Tibial nerve (tissue), 4 donors: ENCODE measurements at regions not wholly inside any gene's neighbourhood (a gene's known extent, or its start where the extent isn't known, plus 50 kb on each side); places are given as distances from the start of the nearest gene placed in this dataset.
"Not testable (repeated sequence)": the region's sequence is repeated elsewhere in the genome, so short reads cannot be mapped to it uniquely, and the experiment has no call there.

ENCODE experiments used
- DNase-seq, 2 donors: peaks; one replicate each; pipeline ENCODE4 v3.0.0-alpha.2; 2019; ENCODE audit warnings: low spot score in 2 of 2
- H3K27ac ChIP-seq, 4 donors: fragments of 200-600 bp; sonication (generic) in 3 of 4; one replicate each; pipeline ENCODE4 v1.5.1; 2017 to 2019; ENCODE audit warnings: mild to moderate bottlenecking in 1 of 4
- H3K27me3 ChIP-seq, 2 donors: fragments of 200-600 bp; sonication (generic) in 1 of 2; one replicate each; pipeline versions ENCODE4 v1.5.1 to v1.6.0; 2017 to 2019
- H3K36me3 ChIP-seq, 3 donors: fragments of 200-600 bp; sonication (generic); one replicate each; pipeline ENCODE4 v1.5.1; 2018 to 2019
- H3K4me1 ChIP-seq, 4 donors: fragments of 200-600 bp; sonication (generic) in 3 of 4; one replicate each; pipeline ENCODE4 v1.5.1; 2017 to 2019
- H3K4me3 ChIP-seq, 4 donors: fragments of 200-600 bp; sonication (generic) in 3 of 4; one replicate each; pipeline ENCODE4 v1.5.1; 2017 to 2019; ENCODE audit warnings: mild to moderate bottlenecking in 1 of 4, moderate library complexity in 1 of 4
- H3K9me3 ChIP-seq, 4 donors: fragments of 200-600 bp; sonication (generic) in 3 of 4; one replicate each; pipeline ENCODE4 v1.5.1; 2017 to 2019
- EP300 ChIP-seq, 2 donors: sonication (generic); formaldehyde crosslinking; IDR thresholded peaks; one replicate each; pipeline ENCODE4 v1.6.1; 2017; ENCODE audit warnings: antibody characterized with exemption in 2 of 2, mild to moderate bottlenecking in 1 of 2
- POLR2A ChIP-seq, 2 donors: fragments of 450-650 bp; IDR thresholded peaks; one replicate each; pipeline ENCODE4 v1.6.1; 2017; ENCODE audit warnings: antibody characterized with exemption in 2 of 2, mild to moderate bottlenecking in 2 of 2, moderate library complexity in 2 of 2
- WGBS, 2 donors: methylation state at CpG; one replicate each; pipeline ENCODE4 v1.1.5; 2018; 5-methylcytosine and 5-hydroxymethylcytosine counted together
- TF ChIP-seq, protein P1 (sequence below), 5 experiments: fragments of 200-600 bp in 3 of 5; fragments of 450-650 bp in 2 of 5; sonication (generic) in 3 of 5; IDR thresholded peaks; one replicate each; pipeline ENCODE4 v1.5.1; 2016 to 2019; ENCODE audit warnings: antibody characterized with exemption in 5 of 5, mild to moderate bottlenecking in 3 of 5, moderate library complexity in 2 of 5

DNA sequence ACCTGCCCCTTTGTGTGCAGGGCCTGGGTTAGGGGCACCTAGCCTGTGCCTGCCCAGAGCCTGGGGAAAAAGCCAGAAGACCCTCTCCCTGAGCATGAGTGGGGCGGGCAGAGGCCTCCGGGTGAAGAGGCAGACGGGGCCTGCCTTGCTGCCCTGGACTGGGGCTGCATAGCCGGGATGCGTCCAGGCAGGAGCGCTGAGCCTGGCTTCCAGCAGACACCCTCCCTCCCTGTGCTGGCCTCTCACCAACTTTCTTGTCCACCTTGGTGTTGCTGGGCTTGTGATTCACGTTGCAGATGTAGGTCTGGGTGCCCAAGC is 216.1 kb downstream of the TMEM121 start:
- H3K4me3 ChIP-seq: no peak overlapping the region
- H3K4me1 ChIP-seq: no peaks in the 10 kb centered on the region
- no peak overlapping the region for H3K27ac ChIP-seq
- no peaks in the 10 kb centered on the region for H3K36me3 ChIP-seq
- 88 to 92% methylated on average over 2 to 7 of the region's 7 CpGs for WGBS, 2 donors
- TF ChIP-seq POLR2A (IDR thresholded peaks at IDR 0.05) (no peak), EP300 (IDR thresholded peaks at IDR 0.05) (no peak)
- TF ChIP-seq, protein P1, sequence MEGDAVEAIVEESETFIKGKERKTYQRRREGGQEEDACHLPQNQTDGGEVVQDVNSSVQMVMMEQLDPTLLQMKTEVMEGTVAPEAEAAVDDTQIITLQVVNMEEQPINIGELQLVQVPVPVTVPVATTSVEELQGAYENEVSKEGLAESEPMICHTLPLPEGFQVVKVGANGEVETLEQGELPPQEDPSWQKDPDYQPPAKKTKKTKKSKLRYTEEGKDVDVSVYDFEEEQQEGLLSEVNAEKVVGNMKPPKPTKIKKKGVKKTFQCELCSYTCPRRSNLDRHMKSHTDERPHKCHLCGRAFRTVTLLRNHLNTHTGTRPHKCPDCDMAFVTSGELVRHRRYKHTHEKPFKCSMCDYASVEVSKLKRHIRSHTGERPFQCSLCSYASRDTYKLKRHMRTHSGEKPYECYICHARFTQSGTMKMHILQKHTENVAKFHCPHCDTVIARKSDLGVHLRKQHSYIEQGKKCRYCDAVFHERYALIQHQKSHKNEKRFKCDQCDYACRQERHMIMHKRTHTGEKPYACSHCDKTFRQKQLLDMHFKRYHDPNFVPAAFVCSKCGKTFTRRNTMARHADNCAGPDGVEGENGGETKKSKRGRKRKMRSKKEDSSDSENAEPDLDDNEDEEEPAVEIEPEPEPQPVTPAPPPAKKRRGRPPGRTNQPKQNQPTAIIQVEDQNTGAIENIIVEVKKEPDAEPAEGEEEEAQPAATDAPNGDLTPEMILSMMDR (IDR thresholded peaks at IDR 0.05): no peak
- H3K27me3 ChIP-seq: no peaks in the 10 kb centered on the region
- DNase-seq: no peak
- H3K9me3 ChIP-seq: peaks cover 0 to 6% (median 0%) of the 10 kb centered on the region in 4 donors

DNA sequence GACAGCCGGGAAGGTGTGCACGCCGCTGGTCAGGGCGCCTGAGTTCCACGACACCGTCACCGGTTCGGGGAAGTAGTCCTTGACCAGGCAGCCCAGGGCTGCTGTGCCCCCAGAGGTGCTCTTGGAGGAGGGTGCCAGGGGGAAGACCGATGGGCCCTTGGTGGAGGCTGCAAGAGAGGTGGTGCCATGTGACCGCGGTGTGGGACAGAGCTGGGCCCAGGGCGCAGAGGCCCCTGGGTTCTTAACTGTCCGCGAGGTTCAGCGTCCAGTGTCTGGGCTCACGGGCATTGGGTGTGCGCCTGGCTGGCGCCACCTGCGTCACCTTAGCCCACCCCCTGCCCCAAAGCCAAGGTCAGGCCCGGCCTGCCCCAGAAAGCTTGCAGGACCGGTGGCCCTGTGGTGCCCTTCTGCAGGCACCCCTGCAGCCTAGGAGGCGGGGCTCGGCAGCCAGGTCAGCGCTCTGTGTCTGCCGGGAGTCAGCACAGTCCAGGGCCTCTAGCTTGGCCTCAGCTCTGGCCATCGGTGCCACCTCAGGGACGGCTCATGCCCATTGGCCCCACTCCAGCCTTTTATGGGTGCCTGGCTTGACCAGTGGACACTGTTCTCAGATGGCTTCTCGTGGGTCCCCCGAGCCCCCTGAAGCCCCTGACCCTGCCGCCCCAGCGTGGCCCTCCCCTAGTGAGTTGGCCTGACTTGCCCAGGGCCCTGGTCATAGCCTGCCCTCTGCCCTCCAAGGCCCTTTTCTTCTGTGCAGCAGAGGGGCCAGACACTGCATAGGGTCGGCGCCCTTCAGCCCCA is 216.7 kb downstream of the TMEM121 start:
- not testable (repeated sequence) for DNase-seq, H3K4me3 ChIP-seq, H3K36me3 ChIP-seq, H3K27me3 ChIP-seq, H3K27ac ChIP-seq, H3K9me3 ChIP-seq, H3K4me1 ChIP-seq
- 74 to 78% methylated on average over 11 to 21 of the region's 33 CpGs for WGBS, 2 donors

DNA sequence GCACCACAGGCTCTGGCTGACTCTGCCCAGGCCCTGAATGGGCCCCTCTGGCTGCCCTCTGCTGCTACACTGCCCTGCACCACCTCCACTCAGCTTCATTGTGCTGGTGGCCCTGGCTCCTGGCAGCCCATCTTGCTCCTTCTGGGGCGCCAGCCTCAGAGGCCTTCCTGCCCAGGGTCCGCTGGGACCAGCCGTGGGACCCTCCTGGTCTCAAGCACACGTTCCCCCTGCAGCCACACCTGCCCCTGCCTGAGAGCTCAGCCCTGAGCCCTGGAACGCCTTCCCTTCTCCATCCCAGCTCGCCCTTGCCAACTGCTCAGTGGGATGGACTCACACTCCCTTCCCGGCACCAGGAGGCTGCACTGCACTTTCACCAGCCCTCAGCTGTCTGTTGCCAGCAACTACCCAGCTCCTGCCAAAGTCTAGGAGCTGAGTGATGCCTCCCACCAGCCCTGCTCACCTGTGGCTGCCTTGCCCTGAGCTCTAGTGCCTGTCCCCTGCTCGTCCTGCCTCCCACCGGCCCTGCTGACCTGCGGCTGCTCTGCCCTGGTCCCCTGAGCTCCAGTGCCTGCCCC is 217.9 kb downstream of the TMEM121 start:
- H3K4me1 ChIP-seq, H3K9me3 ChIP-seq, H3K36me3 ChIP-seq, DNase-seq, H3K27me3 ChIP-seq, H3K27ac ChIP-seq, H3K4me3 ChIP-seq: not testable (repeated sequence)
- WGBS, 2 donors: 51 to 54% methylated on average over 8 to 10 of the region's 10 CpGs

DNA sequence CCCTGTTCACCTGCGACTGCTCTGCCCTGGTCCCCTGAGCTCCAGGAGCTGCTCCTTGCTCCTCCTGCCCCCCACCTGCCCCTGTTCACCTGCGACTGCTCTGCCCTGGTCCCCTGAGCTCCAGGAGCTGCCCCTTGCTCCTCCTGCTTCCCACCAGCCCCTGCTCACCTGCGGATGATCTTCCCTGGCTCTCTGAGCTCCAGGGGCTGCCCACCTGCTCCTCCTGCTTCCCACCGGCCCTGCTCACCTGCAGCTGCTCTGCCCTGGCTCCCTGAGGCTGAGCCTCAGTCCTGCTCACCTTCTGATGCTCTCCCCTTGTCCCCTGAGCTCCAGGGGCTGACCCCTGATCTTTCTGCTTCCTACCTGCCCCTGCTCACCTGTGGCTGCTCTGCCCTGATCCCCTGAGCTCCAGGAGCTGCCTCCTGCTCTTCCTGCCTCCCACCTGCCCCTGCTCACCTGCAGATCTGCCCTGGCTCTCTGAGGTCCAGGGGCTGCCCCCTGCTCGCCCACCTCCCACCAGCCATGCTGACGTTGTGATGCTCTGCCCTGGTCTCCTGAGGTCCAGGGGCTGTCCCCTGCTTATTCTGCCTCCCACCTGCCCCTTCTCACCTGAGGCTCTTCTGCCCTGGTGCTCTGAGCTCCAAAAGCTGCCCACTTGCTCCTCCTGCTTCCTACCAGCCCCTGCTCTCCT is 219.2 kb downstream of the TMEM121 start:
- H3K4me3 ChIP-seq: no peak overlapping the region
- TF ChIP-seq EP300 (IDR thresholded peaks at IDR 0.05) (no peak), POLR2A (IDR thresholded peaks at IDR 0.05) (no peak)
- TF ChIP-seq, protein P1 (IDR thresholded peaks at IDR 0.05): no peak
- DNase-seq: no peak
- peaks cover 0 to 6% (median 0%) of the 10 kb centered on the region in 4 donors for H3K9me3 ChIP-seq
- no peaks in the 10 kb centered on the region for H3K4me1 ChIP-seq
- 55 to 75% methylated on average over 5 to 6 of the region's 6 CpGs for WGBS, 2 donors
- no peaks in the 10 kb centered on the region for H3K27me3 ChIP-seq
- H3K27ac ChIP-seq: no peak overlapping the region
- no peaks in the 10 kb centered on the region for H3K36me3 ChIP-seq

DNA sequence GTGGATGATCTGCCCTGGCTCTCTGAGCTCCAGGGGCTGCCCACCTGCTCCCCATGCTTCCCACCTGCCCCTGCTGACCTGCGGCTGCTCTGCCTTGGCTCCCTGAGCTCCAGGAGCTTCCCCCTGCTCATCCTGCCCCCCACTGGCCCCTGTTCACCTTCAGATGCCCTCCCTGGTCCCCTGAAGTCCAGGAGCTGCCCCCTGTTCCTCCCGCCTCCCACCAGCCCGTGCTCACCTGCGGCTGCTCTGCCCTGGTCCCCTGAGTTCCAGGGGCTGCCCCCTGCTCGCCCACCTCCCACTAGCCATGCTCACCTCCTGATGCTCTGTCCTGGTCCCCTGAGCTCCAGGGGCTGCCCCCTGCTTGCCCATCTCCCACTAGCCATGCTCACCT is 219.7 kb downstream of the TMEM121 start:
- 84 to 86% methylated on average over 5 of the region's 5 CpGs for WGBS, 2 donors
- TF ChIP-seq POLR2A (IDR thresholded peaks at IDR 0.05): no peak
- TF ChIP-seq, protein P1 (IDR thresholded peaks at IDR 0.05): no peak
- TF ChIP-seq EP300 (IDR thresholded peaks at IDR 0.05): no peak
- Histone ChIP-seq H3K4me3 (no peak overlapping the region), H3K27ac (no peak overlapping the region), H3K36me3 (no peaks in the 10 kb centered on the region), H3K9me3 (peaks cover 0 to 6% (median 0%) of the 10 kb centered on the region in 4 donors), H3K27me3 (no peaks in the 10 kb centered on the region), H3K4me1 (no peaks in the 10 kb centered on the region)
- no peak for DNase-seq

DNA sequence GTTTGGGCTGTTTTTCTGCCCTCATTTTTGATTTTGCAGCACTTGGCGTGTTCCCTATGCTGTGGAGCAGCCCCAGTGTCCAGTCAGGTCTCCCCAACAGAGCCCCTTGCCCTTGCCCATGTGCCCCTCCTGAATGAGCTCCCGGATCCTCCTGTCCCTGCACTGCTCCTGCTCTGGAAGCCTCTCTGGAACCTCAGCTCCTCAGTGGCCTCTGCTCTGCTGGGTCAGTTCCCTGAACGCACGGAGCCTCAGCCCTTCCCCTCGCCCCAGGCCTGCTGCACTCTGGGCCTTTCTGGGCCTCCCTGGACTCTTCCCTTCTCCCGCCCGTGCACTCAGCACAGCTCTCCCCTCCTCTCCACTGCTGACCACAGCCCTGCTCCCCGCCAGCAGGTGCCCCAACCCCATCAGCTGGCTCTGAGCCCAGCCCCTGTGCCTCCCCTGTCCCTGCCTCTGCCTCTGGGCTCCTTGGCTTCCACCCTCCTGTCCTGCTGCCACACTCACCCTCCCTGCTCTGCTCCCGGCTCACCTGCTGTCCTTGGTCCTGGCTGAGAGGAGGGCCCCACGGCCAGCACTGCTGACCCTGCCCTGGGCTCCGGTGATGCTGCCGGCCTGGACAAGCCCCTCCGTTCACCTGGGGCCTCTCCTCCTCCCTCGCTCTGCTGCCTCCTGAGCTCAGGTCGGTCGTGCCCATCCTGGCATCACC is 220.6 kb downstream of the TMEM121 start:
- H3K4me3 ChIP-seq, H3K9me3 ChIP-seq, H3K27ac ChIP-seq, H3K4me1 ChIP-seq, DNase-seq, H3K36me3 ChIP-seq, H3K27me3 ChIP-seq: not testable (repeated sequence)
- 78 to 86% methylated on average over 16 of the region's 16 CpGs for WGBS, 2 donors

DNA sequence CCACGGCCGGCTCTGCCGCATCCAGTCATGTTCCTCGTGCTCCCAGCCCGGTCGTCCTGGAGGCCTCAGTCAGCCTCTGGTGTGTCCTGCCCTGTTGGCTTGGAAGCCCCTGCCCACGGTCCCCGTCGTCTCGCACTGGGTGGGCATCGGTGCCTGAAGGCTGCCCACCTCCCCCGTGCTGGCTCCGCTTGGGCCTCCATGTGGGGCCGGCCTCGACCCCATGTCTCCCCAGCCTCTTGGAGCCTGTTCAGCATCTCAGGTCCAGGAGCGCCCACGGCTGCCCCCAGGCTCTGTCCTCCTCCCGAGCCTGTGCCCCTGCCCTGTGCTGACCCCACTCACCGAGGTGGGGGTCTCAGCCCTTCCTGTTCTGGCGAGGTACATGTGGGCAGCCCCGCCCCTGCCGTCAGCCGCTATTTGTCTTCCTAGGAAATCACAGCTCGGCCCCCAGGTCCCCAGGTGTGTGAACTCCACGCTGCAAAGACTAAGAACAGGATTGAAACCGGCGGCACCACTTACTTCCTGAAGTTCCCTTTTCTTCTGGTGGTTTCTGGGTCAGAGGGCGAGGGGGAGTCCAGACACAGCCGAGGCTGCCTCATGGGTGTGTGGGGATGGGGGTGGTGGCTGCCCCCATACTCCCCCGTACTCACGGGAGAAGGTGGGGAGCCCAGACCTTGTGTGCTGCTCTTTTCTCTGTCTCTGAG is 221.3 kb downstream of the TMEM121 start:
- 84 to 88% methylated on average over 30 to 31 of the region's 31 CpGs for WGBS, 2 donors
- not testable (repeated sequence) for H3K4me1 ChIP-seq, DNase-seq, H3K27ac ChIP-seq, H3K36me3 ChIP-seq, H3K27me3 ChIP-seq, H3K9me3 ChIP-seq, H3K4me3 ChIP-seq
